ENCODE measurements at regions not wholly inside any gene's neighbourhood (a gene's known extent, or its start where the extent isn't known, plus 50 kb on each side); places are given as distances from the start of the nearest gene placed in this dataset.
A peak's percentile ranks its signal among the peaks of the same experiment; 100 is the strongest.

GRCh38 chr13:47337781-47338507, 441.1 kb upstream of the HTR2A start:
- peak; percentile 63 for DNase-seq (ENCODE audit: low read depth)

- peak; percentile 74 for DNase-seq (ENCODE audit: low read depth)
Observed at GRCh38 chr13:47334173-47334572, 437.3 kb upstream of the HTR2A start.

- peak; percentile 54 for DNase-seq (ENCODE audit: low read depth)
Observed at GRCh38 chr13:47332149-47332548, 435.3 kb upstream of the HTR2A start.

- DNase-seq (ENCODE audit: low read depth) = no peak
Observed at GRCh38 chr13:47330031-47330430, 433.2 kb upstream of the HTR2A start.

- no peak for DNase-seq (ENCODE audit: low read depth)
Observed at GRCh38 chr13:47327861-47328260, 431.0 kb upstream of the HTR2A start.

- peak; percentile 16 for DNase-seq (ENCODE audit: low read depth)
Observed at GRCh38 chr13:47326061-47326460, 429.2 kb upstream of the HTR2A start.

GRCh38 chr13:47317356-47317755, 420.5 kb upstream of the HTR2A start:
- peak; percentile 26 for DNase-seq (ENCODE audit: low read depth)

- peak; percentile 25 for DNase-seq (ENCODE audit: low read depth)
Observed at GRCh38 chr13:47310401-47310800, 413.5 kb upstream of the HTR2A start.

- DNase-seq (ENCODE audit: low read depth) = no peak
Observed at GRCh38 chr13:47306991-47307390, 410.1 kb upstream of the HTR2A start.

GRCh38 chr13:47303626-47304025, 406.8 kb upstream of the HTR2A start:
- no peak for DNase-seq (ENCODE audit: low read depth)

GRCh38 chr13:47299304-47299703, 402.5 kb upstream of the HTR2A start:
- peak; percentile 50 for DNase-seq (ENCODE audit: low read depth)

GRCh38 chr13:47298506-47298905, 401.7 kb upstream of the HTR2A start:
- peak; percentile 70 for DNase-seq (ENCODE audit: low read depth)

- no peak for DNase-seq (ENCODE audit: low read depth)
Observed at GRCh38 chr13:47294691-47295090, 397.8 kb upstream of the HTR2A start.

GRCh38 chr13:47291107-47291656, 394.3 kb upstream of the HTR2A start:
- peak; percentile 40 for DNase-seq (ENCODE audit: low read depth)

GRCh38 chr13:47289567-47289966, 392.7 kb upstream of the HTR2A start:
- no peak for DNase-seq (ENCODE audit: low read depth)

GRCh38 chr13:47288546-47288945, 391.7 kb upstream of the HTR2A start:
- peak; percentile 38 for DNase-seq (ENCODE audit: low read depth)

- DNase-seq (ENCODE audit: low read depth) = peak; percentile 47
Observed at GRCh38 chr13:47287291-47287751, 390.5 kb upstream of the HTR2A start.

- DNase-seq (ENCODE audit: low read depth) = no peak
Observed at GRCh38 chr13:47281991-47282390, 385.1 kb upstream of the HTR2A start.

GRCh38 chr13:47279920-47280319, 383.1 kb upstream of the HTR2A start:
- no peak for DNase-seq (ENCODE audit: low read depth)

GRCh38 chr13:47277774-47278173, 380.9 kb upstream of the HTR2A start:
- DNase-seq (ENCODE audit: low read depth) = no peak

- DNase-seq (ENCODE audit: low read depth) = no peak
Observed at GRCh38 chr13:47268270-47268669, 371.4 kb upstream of the HTR2A start.

- no peak for DNase-seq (ENCODE audit: low read depth)
Observed at GRCh38 chr13:47258384-47258783, 361.5 kb upstream of the HTR2A start.

- DNase-seq (ENCODE audit: low read depth) = peak; percentile 72
Observed at GRCh38 chr13:47256618-47257017, 359.8 kb upstream of the HTR2A start.

GRCh38 chr13:47252627-47253026, 355.8 kb upstream of the HTR2A start:
- DNase-seq (ENCODE audit: low read depth) = no peak

Data from M059J (cell line).